SK-N-SH treated with all-trans-retinoic acid at 6 μM for 48 hours (cell line): ENCODE measurements at regions not wholly inside any gene's neighbourhood (a gene's known extent, or its start where the extent isn't known, plus 50 kb on each side); places are given as distances from the start of the nearest gene placed in this dataset.

Experiments
- ATAC-seq: fragments of 200-7000 bp; cut with Tn5 transposase; 3 replicates; pipeline ENCODE4 v1.9.1; 2020; ENCODE audit warnings: mild to moderate bottlenecking, moderate library complexity
- ARNTL ChIP-seq: fragments of 450-650 bp; formaldehyde crosslinking; IDR thresholded peaks from 2 replicates; pipeline ENCODE4 v1.5.0; 2020; ENCODE audit warnings: low read depth, mild to moderate bottlenecking, moderate library complexity, borderline replicate concordance
- BACH2 ChIP-seq: fragments of 250-450 bp; sonication (Bioruptor Pico); IDR thresholded peaks from 2 replicates; pipeline ENCODE4 v1.9.0; 2021; ENCODE audit warnings: mild to moderate bottlenecking, borderline replicate concordance
- CREB5 ChIP-seq: fragments of 250-450 bp; sonication (Bioruptor Pico); IDR thresholded peaks from 2 replicates; pipeline ENCODE4 v1.5.1; 2020; ENCODE audit warnings: low read depth, mild to moderate bottlenecking, moderate library complexity
- ESRRG ChIP-seq: fragments of 250-450 bp; sonication (Bioruptor Pico); IDR thresholded peaks from 2 replicates; pipeline ENCODE4 v1.6.1; 2021; ENCODE audit warnings: mild to moderate bottlenecking
- GLIS3 ChIP-seq: fragments of 250-450 bp; sonication (Bioruptor Pico); IDR thresholded peaks from 2 replicates; pipeline ENCODE4 v1.5.0; 2020; ENCODE audit warnings: mild to moderate bottlenecking, moderate library complexity
- POU6F1 ChIP-seq: fragments of 250-450 bp; sonication (Bioruptor Pico); IDR thresholded peaks from 2 replicates; pipeline ENCODE4 v1.8.0; 2021; ENCODE audit warnings: low read depth, mild to moderate bottlenecking, moderate library complexity, borderline replicate concordance
- RARB ChIP-seq: fragments of 250-450 bp; sonication (Bioruptor Pico); IDR thresholded peaks from 2 replicates; pipeline ENCODE4 v1.8.0; 2021; ENCODE audit warnings: mild to moderate bottlenecking, moderate library complexity
- SNAI2 ChIP-seq: fragments of 250-450 bp; sonication (Bioruptor Pico); IDR thresholded peaks from 2 replicates; pipeline ENCODE4 v1.5.0; 2020; ENCODE audit warnings: mild to moderate bottlenecking, moderate library complexity
- TCF4 ChIP-seq: fragments of 250-450 bp; sonication (Bioruptor Pico); IDR thresholded peaks from 2 replicates; pipeline ENCODE4 v1.8.0; 2021; ENCODE audit warnings: mild to moderate bottlenecking, moderate library complexity, borderline replicate concordance
- TOX ChIP-seq: fragments of 250-450 bp; sonication (Bioruptor Pico); IDR thresholded peaks from 2 replicates; pipeline ENCODE4 v1.8.0; 2021; ENCODE audit warnings: mild to moderate bottlenecking, moderate library complexity, borderline replicate concordance
- ZC3H10 ChIP-seq: fragments of 250-450 bp; sonication (Bioruptor Pico); IDR thresholded peaks from 2 replicates; pipeline ENCODE4 v1.5.1; 2021; ENCODE audit warnings: mild to moderate bottlenecking, moderate library complexity
- ZFP30 ChIP-seq: fragments of 450-650 bp; formaldehyde crosslinking; IDR thresholded peaks from 2 replicates; pipeline ENCODE4 v1.5.0; 2022; ENCODE audit warnings: mild to moderate bottlenecking, moderate library complexity
- ZNF565 ChIP-seq: fragments of 450-650 bp; formaldehyde crosslinking; conservative IDR thresholded peaks from 2 replicates; pipeline ENCODE4 v1.5.0; 2020; ENCODE audit warnings: low read depth, mild to moderate bottlenecking, moderate library complexity
- ZNF70 ChIP-seq: fragments of 450-650 bp; formaldehyde crosslinking; IDR thresholded peaks from 2 replicates; pipeline ENCODE4 v1.5.0; 2020; ENCODE audit warnings: mild to moderate bottlenecking, moderate library complexity
- ZNF8 ChIP-seq: fragments of 450-650 bp; formaldehyde crosslinking; IDR thresholded peaks from 2 replicates; pipeline ENCODE4 v1.5.0; 2020; ENCODE audit warnings: mild to moderate bottlenecking, moderate library complexity
- TF ChIP-seq, protein P1 (sequence below): fragments of 250-450 bp; sonication (Bioruptor Pico); IDR thresholded peaks from 2 replicates; pipeline ENCODE4 v1.8.0; 2020; ENCODE audit warnings: mild to moderate bottlenecking, moderate library complexity, borderline replicate concordance
- TF ChIP-seq, protein P2 (sequence below): fragments of 250-450 bp; sonication (Bioruptor Pico); IDR thresholded peaks from 2 replicates; pipeline ENCODE4 v1.5.0; 2020; ENCODE audit warnings: mild to moderate bottlenecking, moderate library complexity
- TF ChIP-seq, protein P3 (sequence below): fragments of 250-450 bp; sonication (Bioruptor Pico); IDR thresholded peaks from 2 replicates; pipeline ENCODE4 v1.5.1; 2021; ENCODE audit warnings: mild to moderate bottlenecking, moderate library complexity

- no peak for ATAC-seq
- TF ChIP-seq ZNF565 (CRISPR knock-in tag) (no peak), ZFP30 (CRISPR knock-in tag) (no peak), ZNF8 (CRISPR knock-in tag) (no peak), BACH2 (no peak), ZC3H10 (no peak), CREB5 (CRISPR knock-in tag) (no peak)
- TF ChIP-seq, protein P1, sequence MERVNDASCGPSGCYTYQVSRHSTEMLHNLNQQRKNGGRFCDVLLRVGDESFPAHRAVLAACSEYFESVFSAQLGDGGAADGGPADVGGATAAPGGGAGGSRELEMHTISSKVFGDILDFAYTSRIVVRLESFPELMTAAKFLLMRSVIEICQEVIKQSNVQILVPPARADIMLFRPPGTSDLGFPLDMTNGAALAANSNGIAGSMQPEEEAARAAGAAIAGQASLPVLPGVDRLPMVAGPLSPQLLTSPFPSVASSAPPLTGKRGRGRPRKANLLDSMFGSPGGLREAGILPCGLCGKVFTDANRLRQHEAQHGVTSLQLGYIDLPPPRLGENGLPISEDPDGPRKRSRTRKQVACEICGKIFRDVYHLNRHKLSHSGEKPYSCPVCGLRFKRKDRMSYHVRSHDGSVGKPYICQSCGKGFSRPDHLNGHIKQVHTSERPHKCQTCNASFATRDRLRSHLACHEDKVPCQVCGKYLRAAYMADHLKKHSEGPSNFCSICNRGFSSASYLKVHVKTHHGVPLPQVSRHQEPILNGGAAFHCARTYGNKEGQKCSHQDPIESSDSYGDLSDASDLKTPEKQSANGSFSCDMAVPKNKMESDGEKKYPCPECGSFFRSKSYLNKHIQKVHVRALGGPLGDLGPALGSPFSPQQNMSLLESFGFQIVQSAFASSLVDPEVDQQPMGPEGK (CRISPR knock-in tag): no peak
These were observed 1608.9 kb upstream of the PIK3C3 start for GRCh38 chr18:40346146-40346545.

DNA sequence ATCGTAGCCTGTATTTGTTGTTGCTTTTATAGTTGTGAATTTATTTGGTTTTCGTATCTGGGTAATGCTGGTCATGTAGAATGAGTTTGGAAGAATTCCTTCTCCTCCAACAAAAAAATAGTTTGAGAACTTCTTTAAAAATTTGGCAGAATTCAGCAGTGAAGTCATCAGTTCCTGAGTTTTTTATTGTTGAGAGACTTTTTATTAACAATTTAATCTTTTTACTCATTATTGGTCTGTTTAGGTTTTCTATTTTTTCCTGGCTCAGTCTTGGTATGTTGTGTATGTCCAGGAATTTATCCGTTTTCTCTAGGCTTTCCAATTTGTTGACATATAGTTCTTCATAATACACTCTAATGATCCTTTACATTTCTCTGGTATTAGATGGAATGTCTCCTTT lies 1613.3 kb upstream of the PIK3C3 start:
- ATAC-seq: no peak
- TF ChIP-seq, protein P2, sequence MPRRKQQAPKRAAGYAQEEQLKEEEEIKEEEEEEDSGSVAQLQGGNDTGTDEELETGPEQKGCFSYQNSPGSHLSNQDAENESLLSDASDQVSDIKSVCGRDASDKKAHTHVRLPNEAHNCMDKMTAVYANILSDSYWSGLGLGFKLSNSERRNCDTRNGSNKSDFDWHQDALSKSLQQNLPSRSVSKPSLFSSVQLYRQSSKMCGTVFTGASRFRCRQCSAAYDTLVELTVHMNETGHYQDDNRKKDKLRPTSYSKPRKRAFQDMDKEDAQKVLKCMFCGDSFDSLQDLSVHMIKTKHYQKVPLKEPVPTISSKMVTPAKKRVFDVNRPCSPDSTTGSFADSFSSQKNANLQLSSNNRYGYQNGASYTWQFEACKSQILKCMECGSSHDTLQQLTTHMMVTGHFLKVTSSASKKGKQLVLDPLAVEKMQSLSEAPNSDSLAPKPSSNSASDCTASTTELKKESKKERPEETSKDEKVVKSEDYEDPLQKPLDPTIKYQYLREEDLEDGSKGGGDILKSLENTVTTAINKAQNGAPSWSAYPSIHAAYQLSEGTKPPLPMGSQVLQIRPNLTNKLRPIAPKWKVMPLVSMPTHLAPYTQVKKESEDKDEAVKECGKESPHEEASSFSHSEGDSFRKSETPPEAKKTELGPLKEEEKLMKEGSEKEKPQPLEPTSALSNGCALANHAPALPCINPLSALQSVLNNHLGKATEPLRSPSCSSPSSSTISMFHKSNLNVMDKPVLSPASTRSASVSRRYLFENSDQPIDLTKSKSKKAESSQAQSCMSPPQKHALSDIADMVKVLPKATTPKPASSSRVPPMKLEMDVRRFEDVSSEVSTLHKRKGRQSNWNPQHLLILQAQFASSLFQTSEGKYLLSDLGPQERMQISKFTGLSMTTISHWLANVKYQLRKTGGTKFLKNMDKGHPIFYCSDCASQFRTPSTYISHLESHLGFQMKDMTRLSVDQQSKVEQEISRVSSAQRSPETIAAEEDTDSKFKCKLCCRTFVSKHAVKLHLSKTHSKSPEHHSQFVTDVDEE (CRISPR knock-in tag): no peak
- no peak for TF ChIP-seq SNAI2 (CRISPR knock-in tag)
- TF ChIP-seq ZC3H10: no peak
- TF ChIP-seq, protein P3, sequence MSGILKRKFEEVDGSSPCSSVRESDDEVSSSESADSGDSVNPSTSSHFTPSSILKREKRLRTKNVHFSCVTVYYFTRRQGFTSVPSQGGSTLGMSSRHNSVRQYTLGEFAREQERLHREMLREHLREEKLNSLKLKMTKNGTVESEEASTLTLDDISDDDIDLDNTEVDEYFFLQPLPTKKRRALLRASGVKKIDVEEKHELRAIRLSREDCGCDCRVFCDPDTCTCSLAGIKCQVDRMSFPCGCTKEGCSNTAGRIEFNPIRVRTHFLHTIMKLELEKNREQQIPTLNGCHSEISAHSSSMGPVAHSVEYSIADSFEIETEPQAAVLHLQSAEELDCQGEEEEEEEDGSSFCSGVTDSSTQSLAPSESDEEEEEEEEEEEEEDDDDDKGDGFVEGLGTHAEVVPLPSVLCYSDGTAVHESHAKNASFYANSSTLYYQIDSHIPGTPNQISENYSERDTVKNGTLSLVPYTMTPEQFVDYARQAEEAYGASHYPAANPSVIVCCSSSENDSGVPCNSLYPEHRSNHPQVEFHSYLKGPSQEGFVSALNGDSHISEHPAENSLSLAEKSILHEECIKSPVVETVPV (CRISPR knock-in tag): no peak
- TF ChIP-seq ZNF565 (CRISPR knock-in tag): no peak
- no peak for TF ChIP-seq BACH2
- no peak for TF ChIP-seq ZFP30 (CRISPR knock-in tag)
- no peak for TF ChIP-seq POU6F1 (CRISPR knock-in tag)
- TF ChIP-seq ESRRG (CRISPR knock-in tag): no peak
- no peak for TF ChIP-seq ZNF8 (CRISPR knock-in tag)
- TF ChIP-seq TOX: no peak
- TF ChIP-seq CREB5 (CRISPR knock-in tag): no peak
- TF ChIP-seq TCF4 (CRISPR knock-in tag): no peak
- no peak for TF ChIP-seq ZNF70 (CRISPR knock-in tag)
- TF ChIP-seq GLIS3 (CRISPR knock-in tag): no peak
- TF ChIP-seq ARNTL (CRISPR knock-in tag): no peak
- no peak for TF ChIP-seq RARB (CRISPR knock-in tag)

DNA sequence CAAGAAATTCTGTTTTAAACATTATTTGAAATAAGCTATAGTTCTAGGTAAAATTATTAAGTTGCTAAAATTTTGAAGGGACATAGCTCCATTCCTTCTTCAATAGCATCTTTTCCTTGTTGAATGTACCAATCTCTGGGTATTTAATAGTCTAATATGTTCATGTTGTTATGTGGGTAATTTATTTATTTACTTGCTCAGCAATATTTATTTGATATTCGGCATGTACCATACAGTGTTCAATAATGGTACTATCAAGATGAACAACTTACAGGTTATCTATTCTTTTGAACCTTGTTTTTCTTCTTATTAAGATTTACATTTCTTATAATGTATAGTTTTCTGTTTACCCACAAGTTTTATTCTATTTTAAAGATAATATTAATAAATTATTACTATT lies 1616.8 kb upstream of the PIK3C3 start:
- TF ChIP-seq ZFP30 (CRISPR knock-in tag): no peak
- no peak for TF ChIP-seq ZNF565 (CRISPR knock-in tag)
- TF ChIP-seq SNAI2 (CRISPR knock-in tag): no peak
- TF ChIP-seq ZC3H10: no peak
- no peak for TF ChIP-seq ESRRG (CRISPR knock-in tag)
- TF ChIP-seq TCF4 (CRISPR knock-in tag): no peak
- TF ChIP-seq, protein P2 (CRISPR knock-in tag): no peak
- ATAC-seq: no peak
